ENCODE measurements at regions not wholly inside any gene's neighbourhood (a gene's known extent, or its start where the extent isn't known, plus 50 kb on each side); places are given as distances from the start of the nearest gene placed in this dataset.

- Histone ChIP-seq H3K9me3 (ENCODE audit: control insufficient read depth, insufficient read depth, low read length) (no peaks in the 10 kb centered on the region), H3K27ac (ENCODE audit: low read depth, low read length) (no peak overlapping the region), H3K9me2 (replicated peaks; ENCODE audit: control insufficient read depth, low read length) (no peaks in the 10 kb centered on the region), H3K36me3 (ENCODE audit: control insufficient read depth, low read length) (no peaks in the 10 kb centered on the region), H3K79me2 (ENCODE audit: control insufficient read depth, low read length) (no peaks in the 10 kb centered on the region), H3K27me3 (ENCODE audit: control insufficient read depth, low read length) (no peaks in the 10 kb centered on the region), H3K4me1 (ENCODE audit: control insufficient read depth, low read length) (no peaks in the 10 kb centered on the region), H3F3A (ENCODE audit: control insufficient read depth, insufficient read depth) (no peaks in the 10 kb centered on the region), H3K4me2 (ENCODE audit: low read length) (no peak overlapping the region), H3K4me3 (ENCODE audit: low read length) (no peak overlapping the region), H4K20me1 (ENCODE audit: control insufficient read depth, insufficient read depth, low read depth, low read length) (no peaks in the 10 kb centered on the region)
- TF ChIP-seq EZH2phosphoT487 (IDR thresholded peaks at IDR 0.05; ENCODE audit: borderline replicate concordance, low read length), result no peak
- TF ChIP-seq CTCF (IDR thresholded peaks at IDR 0.05; ENCODE audit: low read depth, low read length, poor library complexity, severe bottlenecking), result no peak
Measured at GRCh38 chr5:116681334-116682013, 106.9 kb upstream of the SEMA6A start.

GRCh38 chr5:116675626-116675910 lies 100.9 kb upstream of the SEMA6A start:
- Histone ChIP-seq H3K27ac (ENCODE audit: low read depth, low read length) (no peak overlapping the region), H3K9me3 (ENCODE audit: control insufficient read depth, insufficient read depth, low read length) (no peaks in the 10 kb centered on the region), H3K4me1 (ENCODE audit: control insufficient read depth, low read length) (no peaks in the 10 kb centered on the region), H3K9me2 (replicated peaks; ENCODE audit: control insufficient read depth, low read length) (no peaks in the 10 kb centered on the region; the same call in 1 of the 2 replicates), H3K4me2 (ENCODE audit: low read length) (no peak overlapping the region), H4K20me1 (ENCODE audit: control insufficient read depth, insufficient read depth, low read depth, low read length) (no peaks in the 10 kb centered on the region), H3K4me3 (ENCODE audit: low read length) (no peak overlapping the region), H3K79me2 (ENCODE audit: control insufficient read depth, low read length) (no peaks in the 10 kb centered on the region), H3K36me3 (ENCODE audit: control insufficient read depth, low read length) (no peaks in the 10 kb centered on the region), H3K27me3 (ENCODE audit: control insufficient read depth, low read length) (no peaks in the 10 kb centered on the region), H3F3A (ENCODE audit: control insufficient read depth, insufficient read depth) (no peaks in the 10 kb centered on the region)
- TF ChIP-seq CTCF (IDR thresholded peaks at IDR 0.05; ENCODE audit: low read depth, low read length, poor library complexity, severe bottlenecking) (no peak), EZH2phosphoT487 (IDR thresholded peaks at IDR 0.05; ENCODE audit: borderline replicate concordance, low read length) (no peak)

- TF ChIP-seq CTCF (IDR thresholded peaks at IDR 0.05; ENCODE audit: low read depth, low read length, poor library complexity, severe bottlenecking) (no peak), EZH2phosphoT487 (IDR thresholded peaks at IDR 0.05; ENCODE audit: borderline replicate concordance, low read length) (no peak)
- Histone ChIP-seq H3K4me3 (ENCODE audit: low read length) (no peak overlapping the region), H3K36me3 (ENCODE audit: control insufficient read depth, low read length) (no peaks in the 10 kb centered on the region), H3K4me1 (ENCODE audit: control insufficient read depth, low read length) (no peaks in the 10 kb centered on the region; the same call in 1 of the 2 replicates), H3K27ac (ENCODE audit: low read depth, low read length) (no peak overlapping the region), H3K27me3 (ENCODE audit: control insufficient read depth, low read length) (no peaks in the 10 kb centered on the region), H3K4me2 (ENCODE audit: low read length) (no peak overlapping the region), H3K79me2 (ENCODE audit: control insufficient read depth, low read length) (no peaks in the 10 kb centered on the region), H3K9me2 (replicated peaks; ENCODE audit: control insufficient read depth, low read length) (no peaks in the 10 kb centered on the region; the same call in 1 of the 2 replicates), H3K9me3 (ENCODE audit: control insufficient read depth, insufficient read depth, low read length) (no peaks in the 10 kb centered on the region), H3F3A (ENCODE audit: control insufficient read depth, insufficient read depth) (no peaks in the 10 kb centered on the region), H4K20me1 (ENCODE audit: control insufficient read depth, insufficient read depth, low read depth, low read length) (no peaks in the 10 kb centered on the region)
Measured at GRCh38 chr5:116674881-116675625, 100.4 kb upstream of the SEMA6A start.
